Hepatocyte (in vitro differentiated cells): ENCODE measurements at regions not wholly inside any gene's neighbourhood (a gene's known extent, or its start where the extent isn't known, plus 50 kb on each side); places are given as distances from the start of the nearest gene placed in this dataset.

Experiments used
- CTCF ChIP-seq: fragments of 200-600 bp; sonication (generic); IDR thresholded peaks from 2 replicates; pipeline ENCODE4 v1.5.1; 2016; ENCODE audit warnings: antibody characterized with exemption, mild to moderate bottlenecking; ENCODE audit not compliant: poor library complexity
- EZH2 ChIP-seq: fragments of 200-600 bp; sonication (generic); IDR thresholded peaks from 2 replicates; pipeline ENCODE4 v1.6.1; 2016; ENCODE audit warnings: antibody characterized with exemption, mild to moderate bottlenecking, borderline replicate concordance

GRCh38 chr3:81871358-81872155 lies 110.1 kb upstream of the GBE1 start:
- peak; percentile 50 for TF ChIP-seq CTCF
- no peak for TF ChIP-seq EZH2
